Prostate gland (tissue), 2 donors: ENCODE measurements at regions not wholly inside any gene's neighbourhood (a gene's known extent, or its start where the extent isn't known, plus 50 kb on each side); places are given as distances from the start of the nearest gene placed in this dataset.

Source experiments
- CTCF ChIP-seq, 4 experiments: fragments of 200-600 bp in 2 of 4; fragments of 450-650 bp in 2 of 4; sonication (generic) in 2 of 4; IDR thresholded peaks; 1 replicate in 3 of 4; 2 replicates in 1 of 4; pipeline ENCODE4 v1.5.1; 2016 to 2019; ENCODE audit warnings: antibody characterized with exemption in 4 of 4, mild to moderate bottlenecking in 2 of 4, moderate library complexity in 2 of 4
- POLR2A ChIP-seq: fragments of 450-650 bp; IDR thresholded peaks from one replicate; pipeline ENCODE4 v1.6.1; 2016; ENCODE audit warnings: antibody characterized with exemption, mild to moderate bottlenecking
- POLR2AphosphoS5 ChIP-seq: sonication (generic); formaldehyde crosslinking; IDR thresholded peaks from one replicate; pipeline ENCODE4 v1.6.1; 2017; ENCODE audit warnings: antibody characterized with exemption

- TF ChIP-seq CTCF (IDR thresholded peaks at IDR 0.05): peak in 1 of 4 experiments; percentile 36
- TF ChIP-seq POLR2A: no peak
- no peak for TF ChIP-seq POLR2AphosphoS5
These were observed 85.0 kb upstream of the ZNF81 start for GRCh38 chrX:47751670-47752069.
